ENCODE measurements at regions not wholly inside any gene's neighbourhood (a gene's known extent, or its start where the extent isn't known, plus 50 kb on each side); places are given as distances from the start of the nearest gene placed in this dataset.

GRCh38 chr3:178342111-178342510, 194.1 kb upstream of the KCNMB2 start (continued):
- TF ChIP-seq REST (IDR thresholded peaks at IDR 0.05) (no peak), MAX (IDR thresholded peaks at IDR 0.05) (no peak), SP1 (IDR thresholded peaks at IDR 0.05) (no peak)

- no peak for TF ChIP-seq ATF3 (IDR thresholded peaks at IDR 0.05)
- no peak for TF ChIP-seq YY1 (IDR thresholded peaks at IDR 0.05)
- TF ChIP-seq HNF4A (conservative IDR thresholded peaks at IDR 0.05) = no peak
- no peak for TF ChIP-seq CTCF (IDR thresholded peaks at IDR 0.05; ENCODE audit: low read depth, low read length, missing input control)
- no peak for TF ChIP-seq RXRA (IDR thresholded peaks at IDR 0.05)
- no peak for TF ChIP-seq ZBTB33 (IDR thresholded peaks at IDR 0.05)
- no peak for TF ChIP-seq JUND (IDR thresholded peaks at IDR 0.05)
- TF ChIP-seq SP1 (IDR thresholded peaks at IDR 0.05) = no peak
- TF ChIP-seq HNF4G (IDR thresholded peaks at IDR 0.05) = no peak
- TF ChIP-seq TAF1 (conservative IDR thresholded peaks at IDR 0.05) = no peak
- no peak for TF ChIP-seq REST (IDR thresholded peaks at IDR 0.05)
- no peak for TF ChIP-seq NR2F2 (IDR thresholded peaks at IDR 0.05)
- TF ChIP-seq GABPA (IDR thresholded peaks at IDR 0.05 in 1 of 2, conservative IDR thresholded peaks at IDR 0.05 in 1 of 2) = no peak
- no peak for TF ChIP-seq RAD21 (IDR thresholded peaks at IDR 0.05)
- TF ChIP-seq EGR1 (IDR thresholded peaks at IDR 0.05; ENCODE audit: low read depth in 2 of 2) = no peak
- no peak for TF ChIP-seq MAX (IDR thresholded peaks at IDR 0.05)
Observed at GRCh38 chr3:178343433-178344038, 192.7 kb upstream of the KCNMB2 start.

More at GRCh38 chr3:178343433-178344038, 192.7 kb upstream of the KCNMB2 start:
- Histone ChIP-seq H3K36me3 (ENCODE audit: control insufficient read depth in 4 of 4, insufficient read depth in 3 of 4, low read depth in 1 of 4, low read length in 3 of 4) (no peaks in the 10 kb centered on the region), H3K27me3 (ENCODE audit: control insufficient read depth in 4 of 4, insufficient read depth in 4 of 4, low read length in 3 of 4) (no peaks in the 10 kb centered on the region), H3K9me3 (ENCODE audit: control insufficient read depth in 4 of 4, low read length in 3 of 4) (no peaks in the 10 kb centered on the region), H3K4me3 (ENCODE audit: low read depth in 1 of 3, low read length in 3 of 3) (no peak overlapping the region), H3K4me1 (ENCODE audit: control insufficient read depth in 4 of 4, insufficient read depth in 4 of 4, low read length in 3 of 4) (no peaks in the 10 kb centered on the region), H3K27ac (ENCODE audit: low read depth in 1 of 2, low read length in 2 of 2) (no peak overlapping the region), H3K9ac (ENCODE audit: low read depth in 1 of 2, low read length in 2 of 2) (no peak overlapping the region)
- 90% methylated on average over 5 of the region's 5 CpGs for WGBS
- DNase-seq (ENCODE audit: low spot score) = no peak
